OCI-LY3 (cell line): ENCODE measurements at regions not wholly inside any gene's neighbourhood (a gene's known extent, or its start where the extent isn't known, plus 50 kb on each side); places are given as distances from the start of the nearest gene placed in this dataset.

Experiments
- H2AFZ ChIP-seq: fragments of 200-600, 300-600 bp; shearing (Covaris generic); 2 replicates; pipeline ENCODE4 v1.6.0; 2014; ENCODE audit warnings: antibody characterized with exemption, low read depth, low read length
- H3K27ac ChIP-seq: fragments of 200-600, 300-600 bp; sonication (generic); 2 replicates; pipeline ENCODE4 v1.5.1; 2014; ENCODE audit warnings: mild to moderate bottlenecking, low read length, moderate library complexity, mixed read lengths
- H3K27me3 ChIP-seq: fragments of 200-600, 300-600 bp; sonication (generic); 2 replicates; pipeline ENCODE4 v1.6.1; 2014; ENCODE audit warnings: low read depth, low read length, mixed read lengths
- H3K36me3 ChIP-seq: fragments of 200-600, 300-600 bp; sonication (generic); replicated peaks from 2 replicates; pipeline ENCODE3; 2014; ENCODE audit warnings: low read depth, low read length, mixed read lengths
- H3K4me1 ChIP-seq: fragments of 300-600, 200-600 bp; sonication (generic); 2 replicates; pipeline ENCODE4 v1.6.1; 2014; ENCODE audit warnings: low read length, mixed read lengths
- H3K4me2 ChIP-seq: fragments of 200-600, 300-600 bp; sonication (generic); 2 replicates; pipeline ENCODE4 v1.6.1; 2014; ENCODE audit warnings: low read length, mixed read lengths
- H3K4me3 ChIP-seq: fragments of 300-600, 200-600 bp; sonication (generic); 2 replicates; pipeline ENCODE4 v1.5.1; 2014; ENCODE audit warnings: antibody characterized with exemption, mild to moderate bottlenecking, low read length, moderate library complexity
- H3K79me2 ChIP-seq: fragments of 300-600, 200-600 bp; shearing (Covaris generic); 2 replicates; pipeline ENCODE4 v1.6.1; 2014; ENCODE audit warnings: mild to moderate bottlenecking, low read length, mixed read lengths
- H3K9ac ChIP-seq: fragments of 300-600, 200-600 bp; shearing (Covaris generic); 2 replicates; pipeline ENCODE4 v1.6.0; 2014; ENCODE audit warnings: mild to moderate bottlenecking, low read length, moderate library complexity
- H3K9me3 ChIP-seq: fragments of 200-600, 300-600 bp; shearing (Covaris generic); 2 replicates; pipeline ENCODE4 v1.6.1; 2014; ENCODE audit warnings: low read length, mixed read lengths; ENCODE audit not compliant: insufficient read depth
- H4K20me1 ChIP-seq: fragments of 200-600, 300-600 bp; sonication (generic); 2 replicates; pipeline ENCODE4 v1.6.1; 2016; ENCODE audit warnings: low read length, mixed read lengths; ENCODE audit not compliant: insufficient read depth
- EZH2phosphoT487 ChIP-seq: fragments of 200-600 bp; shearing (Covaris generic); IDR thresholded peaks from 2 replicates; pipeline ENCODE4 v1.6.1; 2018; ENCODE audit warnings: antibody characterized with exemption, mixed run types, low read depth
- TF ChIP-seq, protein P1 (sequence below): fragments of 200-600, 300-600 bp; sonication (generic); IDR thresholded peaks from 2 replicates; pipeline ENCODE4 v1.5.1; 2014; ENCODE audit warnings: antibody characterized with exemption, low read length, low read depth

DNA sequence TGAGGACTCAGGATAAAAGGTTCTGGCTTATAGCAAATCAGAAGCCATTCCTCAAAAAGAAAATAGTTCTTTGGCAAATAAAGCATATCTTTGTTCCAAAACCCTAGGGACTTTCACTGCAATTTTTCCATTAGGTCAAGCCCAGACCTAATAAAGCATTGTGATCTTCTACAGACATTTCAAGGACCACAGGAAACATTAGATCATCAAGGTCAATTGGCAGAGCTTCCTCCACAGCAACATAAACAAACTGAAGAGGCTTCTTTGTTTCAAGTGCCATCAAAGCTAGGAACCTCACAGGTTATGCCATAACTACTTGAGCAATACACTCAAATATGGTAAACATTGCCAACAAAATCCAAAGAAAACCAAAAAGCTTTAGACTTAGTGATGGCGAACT lies 144.9 kb downstream of the ANXA5 start:
- Histone ChIP-seq H3K4me1 (no peaks in the 10 kb centered on the region), H3K27ac (no peak overlapping the region), H3K4me2 (no peak overlapping the region), H4K20me1 (no peaks in the 10 kb centered on the region), H3K36me3 (no peaks in the 10 kb centered on the region), H3K4me3 (no peak overlapping the region), H3K27me3 (peaks cover 4% of the 10 kb centered on the region), H3K9me3 (no peaks in the 10 kb centered on the region), H2AFZ (no peak overlapping the region), H3K9ac (no peak overlapping the region), H3K79me2 (no peaks in the 10 kb centered on the region)
- TF ChIP-seq EZH2phosphoT487, result no peak
- TF ChIP-seq, protein P1, sequence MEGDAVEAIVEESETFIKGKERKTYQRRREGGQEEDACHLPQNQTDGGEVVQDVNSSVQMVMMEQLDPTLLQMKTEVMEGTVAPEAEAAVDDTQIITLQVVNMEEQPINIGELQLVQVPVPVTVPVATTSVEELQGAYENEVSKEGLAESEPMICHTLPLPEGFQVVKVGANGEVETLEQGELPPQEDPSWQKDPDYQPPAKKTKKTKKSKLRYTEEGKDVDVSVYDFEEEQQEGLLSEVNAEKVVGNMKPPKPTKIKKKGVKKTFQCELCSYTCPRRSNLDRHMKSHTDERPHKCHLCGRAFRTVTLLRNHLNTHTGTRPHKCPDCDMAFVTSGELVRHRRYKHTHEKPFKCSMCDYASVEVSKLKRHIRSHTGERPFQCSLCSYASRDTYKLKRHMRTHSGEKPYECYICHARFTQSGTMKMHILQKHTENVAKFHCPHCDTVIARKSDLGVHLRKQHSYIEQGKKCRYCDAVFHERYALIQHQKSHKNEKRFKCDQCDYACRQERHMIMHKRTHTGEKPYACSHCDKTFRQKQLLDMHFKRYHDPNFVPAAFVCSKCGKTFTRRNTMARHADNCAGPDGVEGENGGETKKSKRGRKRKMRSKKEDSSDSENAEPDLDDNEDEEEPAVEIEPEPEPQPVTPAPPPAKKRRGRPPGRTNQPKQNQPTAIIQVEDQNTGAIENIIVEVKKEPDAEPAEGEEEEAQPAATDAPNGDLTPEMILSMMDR, result no peak

DNA sequence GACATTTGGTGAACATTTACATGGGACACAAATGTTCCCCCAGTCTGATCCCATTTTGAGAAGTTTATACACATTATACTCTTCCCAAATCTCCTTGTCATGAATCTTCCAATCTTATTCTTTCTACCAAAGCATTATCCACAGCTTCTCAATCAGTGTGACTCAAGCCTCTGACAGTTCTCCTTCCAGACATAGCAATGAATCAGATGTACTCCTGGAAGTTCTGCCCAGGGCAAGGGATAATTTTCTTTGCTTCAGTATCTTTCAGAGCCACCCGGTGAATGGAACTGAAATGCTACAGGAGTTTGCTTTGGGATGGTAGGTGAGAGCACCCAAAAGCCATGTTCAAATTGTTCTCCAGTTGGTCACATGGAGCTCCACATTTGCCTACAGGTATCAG lies 145.5 kb downstream of the ANXA5 start:
- no peak overlapping the region for H3K4me3 ChIP-seq
- H3K4me2 ChIP-seq, result no peak overlapping the region
- H3K9ac ChIP-seq, result no peak overlapping the region
- no peaks in the 10 kb centered on the region for H3K4me1 ChIP-seq
- H3K27me3 ChIP-seq, result no peaks in the 10 kb centered on the region
- TF ChIP-seq EZH2phosphoT487, result no peak
- TF ChIP-seq, protein P1, result no peak
- H2AFZ ChIP-seq, result no peak overlapping the region
- H4K20me1 ChIP-seq, result no peaks in the 10 kb centered on the region
- no peak overlapping the region for H3K27ac ChIP-seq
- H3K79me2 ChIP-seq, result no peaks in the 10 kb centered on the region
- H3K9me3 ChIP-seq, result no peaks in the 10 kb centered on the region
- H3K36me3 ChIP-seq, result no peaks in the 10 kb centered on the region

DNA sequence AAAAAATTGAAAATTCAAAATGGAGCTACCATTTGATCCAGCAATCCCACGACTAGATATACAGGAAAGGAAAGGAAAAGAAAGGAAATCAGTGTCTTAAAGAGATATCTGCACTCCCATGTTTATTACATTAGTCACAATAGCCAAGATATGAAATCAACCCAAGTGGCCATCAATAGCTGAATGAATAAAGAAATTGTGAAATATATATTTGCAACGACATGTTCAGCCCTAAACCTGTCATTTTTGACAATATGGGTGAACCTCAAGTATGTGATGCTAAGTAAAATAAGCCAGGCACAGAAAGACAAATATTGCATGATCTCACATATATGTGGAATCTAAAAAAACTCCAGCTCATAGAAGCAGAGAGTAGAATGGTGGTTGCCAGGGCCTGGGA lies 155.1 kb downstream of the ANXA5 start:
- H2AFZ ChIP-seq, result no peak overlapping the region
- no peaks in the 10 kb centered on the region for H3K4me1 ChIP-seq
- no peak overlapping the region for H3K4me3 ChIP-seq
- no peaks in the 10 kb centered on the region for H3K9me3 ChIP-seq
- TF ChIP-seq, protein P1, result no peak
- no peak for TF ChIP-seq EZH2phosphoT487
- H3K9ac ChIP-seq, result no peak overlapping the region
- H3K79me2 ChIP-seq, result no peaks in the 10 kb centered on the region
- no peak overlapping the region for H3K27ac ChIP-seq
- H3K4me2 ChIP-seq, result no peak overlapping the region
- H3K36me3 ChIP-seq, result no peaks in the 10 kb centered on the region
- H3K27me3 ChIP-seq, result peaks cover 3% of the 10 kb centered on the region; the same call in 1 of the 2 replicates
- H4K20me1 ChIP-seq, result no peaks in the 10 kb centered on the region

DNA sequence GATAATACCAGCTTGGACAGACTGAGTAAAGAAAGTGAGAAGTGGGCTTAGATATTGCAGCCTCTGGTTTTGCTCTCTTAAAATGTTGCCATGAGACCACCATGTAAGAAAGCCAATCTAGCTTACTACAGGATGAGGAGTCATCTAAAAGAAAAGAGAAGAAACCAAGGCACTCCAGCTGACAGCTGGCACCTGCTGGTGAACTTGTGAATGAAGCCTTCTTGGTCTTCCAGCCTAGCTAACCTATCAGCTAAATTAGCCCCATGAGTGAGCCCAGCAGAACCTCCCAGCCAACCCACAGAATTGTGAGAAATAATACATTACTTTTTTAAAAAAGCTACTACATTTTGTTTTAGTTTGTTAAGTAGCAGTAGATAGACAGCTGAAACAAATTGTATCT lies 154.5 kb upstream of the QRFPR start:
- no peak overlapping the region for H3K4me3 ChIP-seq
- H2AFZ ChIP-seq, result no peak overlapping the region
- H3K79me2 ChIP-seq, result no peaks in the 10 kb centered on the region
- no peaks in the 10 kb centered on the region for H4K20me1 ChIP-seq
- H3K27me3 ChIP-seq, result peaks cover 11% of the 10 kb centered on the region
- no peak for TF ChIP-seq EZH2phosphoT487
- TF ChIP-seq, protein P1, result no peak; the same call in 1 of the 2 replicates
- no peak overlapping the region for H3K4me2 ChIP-seq
- no peaks in the 10 kb centered on the region for H3K9me3 ChIP-seq
- no peaks in the 10 kb centered on the region for H3K4me1 ChIP-seq
- H3K9ac ChIP-seq, result no peak overlapping the region
- H3K36me3 ChIP-seq, result no peaks in the 10 kb centered on the region
- no peak overlapping the region for H3K27ac ChIP-seq
